SK-N-SH (cell line): ENCODE measurements at regions not wholly inside any gene's neighbourhood (a gene's known extent, or its start where the extent isn't known, plus 50 kb on each side); places are given as distances from the start of the nearest gene placed in this dataset.

Experiments used
- CTCF ChIA-PET: fragments of 300-600, 350-600 bp; formaldehyde crosslinking; extraction: SDS; loops from one replicate; lab custom pipeline; 2021; lab: Yijun Ruan, JAX
- POLR2A ChIA-PET: fragments of 350-600 bp; sonication (Branson Sonifier 250); formaldehyde crosslinking; extraction: SDS; loops from one replicate; lab custom pipeline; 2020; ENCODE audit warnings: antibody characterized with exemption, inconsistent platforms; lab: Yijun Ruan, JAX
- DNase-seq: peaks from one replicate; pipeline ENCODE4 v3.0.0; 2012
- H2AFZ ChIP-seq: fragments of 200-600 bp; sonication (generic); 2 replicates; pipeline ENCODE4 v1.8.1; 2016; ENCODE audit warnings: antibody characterized with exemption, mild to moderate bottlenecking, low read depth
- H3F3A ChIP-seq: fragments of 200-600 bp; sonication (generic); replicated peaks from 2 replicates; pipeline ENCODE3; 2016; ENCODE audit warnings: antibody characterized with exemption, mild to moderate bottlenecking; ENCODE audit not compliant: insufficient read depth
- H3K27ac ChIP-seq, 2 experiments: fragments of 200-500 bp in 1 of 2; fragments of 200-600 bp in 1 of 2; sonication (Bioruptor generic) in 1 of 2; sonication (generic), shearing (Covaris generic) in 1 of 2; 2 replicates each; pipeline versions ENCODE4 v1.5.1 to v1.6.1; 2014 to 2016; ENCODE audit warnings: low read depth in 2 of 2, inconsistent platforms in 1 of 2, low read length in 1 of 2, mild to moderate bottlenecking in 1 of 2, mixed read lengths in 1 of 2
- H3K27me3 ChIP-seq: fragments of 200-600 bp; sonication (generic), shearing (Covaris generic); 2 replicates; pipeline ENCODE4 v1.6.1; 2016; ENCODE audit warnings: mixed run types; ENCODE audit not compliant: insufficient read depth
- H3K36me3 ChIP-seq, 2 experiments: fragments of 200-500 bp in 1 of 2; fragments of 200-600 bp in 1 of 2; sonication (Bioruptor generic) in 1 of 2; sonication (generic) in 1 of 2; replicated peaks in 1 of 2; 2 replicates each; pipeline versions ENCODE3 to v1.5.1; 2014 to 2016; ENCODE audit warnings: low read length in 1 of 2, mild to moderate bottlenecking in 1 of 2; ENCODE audit not compliant: insufficient read depth in 2 of 2, control insufficient read depth in 1 of 2
- H3K4me1 ChIP-seq, 2 experiments: fragments of 200-500 bp in 1 of 2; fragments of 200-600 bp in 1 of 2; sonication (Bioruptor generic) in 1 of 2; sonication (generic), shearing (Covaris generic) in 1 of 2; 2 replicates each; pipeline versions ENCODE4 v1.5.1 to v1.6.1; 2014 to 2016; ENCODE audit warnings: low read depth in 1 of 2, low read length in 1 of 2, mixed run types in 1 of 2; ENCODE audit not compliant: insufficient read depth in 2 of 2, control insufficient read depth in 1 of 2
- H3K4me2 ChIP-seq: fragments of 200-600 bp; sonication (generic), shearing (Covaris generic); 2 replicates; pipeline ENCODE4 v1.6.1; 2017; ENCODE audit warnings: mixed run types
- H3K4me3 ChIP-seq, 2 experiments: fragments of 200-500 bp in 1 of 2; fragments of 200-600 bp in 1 of 2; sonication (Bioruptor generic) in 1 of 2; sonication (generic), shearing (Covaris generic) in 1 of 2; 2 replicates each; pipeline versions ENCODE4 v1.5.1 to v1.8.1; 2014 to 2016; ENCODE audit warnings: low read depth in 2 of 2, inconsistent platforms in 1 of 2, low read length in 1 of 2, mild to moderate bottlenecking in 1 of 2, mixed read lengths in 1 of 2, moderate library complexity in 1 of 2
- H3K79me2 ChIP-seq: fragments of 200-600 bp; sonication (generic); 2 replicates; pipeline ENCODE4 v1.8.1; 2017; ENCODE audit warnings: mild to moderate bottlenecking; ENCODE audit not compliant: insufficient read depth
- H3K9ac ChIP-seq: fragments of 200-600 bp; sonication (generic); 2 replicates; pipeline ENCODE4 v1.6.1; 2017; ENCODE audit warnings: mixed run types
- H3K9me2 ChIP-seq: fragments of 200-600 bp; sonication (generic); 2 replicates; pipeline ENCODE4 v1.6.1; 2017; ENCODE audit warnings: mixed run types
- H3K9me3 ChIP-seq: fragments of 200-600 bp; sonication (generic); 2 replicates; pipeline ENCODE4 v1.6.1; 2017; ENCODE audit warnings: mixed run types, mild to moderate bottlenecking, moderate library complexity
- H4K20me1 ChIP-seq: fragments of 200-600 bp; sonication (generic); 2 replicates; pipeline ENCODE4 v1.6.1; 2017; ENCODE audit warnings: mild to moderate bottlenecking, mixed run types; ENCODE audit not compliant: insufficient read depth
- CTCF ChIP-seq: fragments of 200-600 bp; sonication (generic); IDR thresholded peaks from 2 replicates; pipeline ENCODE4 v1.6.1; 2017; ENCODE audit warnings: antibody characterized with exemption, mild to moderate bottlenecking, moderate library complexity
- EZH2phosphoT487 ChIP-seq: fragments of 200-600 bp; sonication (generic); IDR thresholded peaks from 2 replicates; pipeline ENCODE4 v1.6.1; 2017; ENCODE audit warnings: low read depth, mixed run types, mild to moderate bottlenecking, antibody characterized with exemption, moderate library complexity, borderline replicate concordance
- FOXJ3 ChIP-seq: sonication (generic); formaldehyde crosslinking; IDR thresholded peaks from 2 replicates; pipeline ENCODE4 v1.5.1; 2020; ENCODE audit warnings: mild to moderate bottlenecking, missing genetic modification reagents
- FOXM1 ChIP-seq: IDR thresholded peaks from 2 replicates; pipeline ENCODE4 v1.4.0; 2012; ENCODE audit warnings: low read depth, mild to moderate bottlenecking
- GABPA ChIP-seq: IDR thresholded peaks from 2 replicates; pipeline ENCODE4 v1.4.0; 2012; ENCODE audit warnings: low read depth, mild to moderate bottlenecking
- GATA2 ChIP-seq: sonication (generic); formaldehyde crosslinking; IDR thresholded peaks from 2 replicates; pipeline ENCODE4 v1.5.0; 2020; ENCODE audit warnings: mild to moderate bottlenecking, missing genetic modification reagents
- IRF3 ChIP-seq: fragments of 150-350 bp; IDR thresholded peaks from 2 replicates; pipeline ENCODE4 v1.6.1; 2016; ENCODE audit warnings: mild to moderate bottlenecking, low read depth, low read length
- NFIC ChIP-seq: IDR thresholded peaks from 2 replicates; pipeline ENCODE4 v1.4.0; 2012; ENCODE audit warnings: borderline replicate concordance
- POLR2AphosphoS5 ChIP-seq: IDR thresholded peaks from 2 replicates; pipeline ENCODE4 v1.6.1; 2012; ENCODE audit warnings: low read depth, low read length
- RFX5 ChIP-seq: IDR thresholded peaks from 2 replicates; pipeline ENCODE4 v1.6.1; 2012; ENCODE audit warnings: mild to moderate bottlenecking, improper control_type of control experiment, low read length
- RXRA ChIP-seq: IDR thresholded peaks from 2 replicates; pipeline ENCODE4 v1.4.0; 2012; ENCODE audit warnings: low read depth, mild to moderate bottlenecking, borderline replicate concordance
- SMC3 ChIP-seq: IDR thresholded peaks from 2 replicates; pipeline ENCODE4 v1.6.1; 2012; ENCODE audit warnings: low read depth, low read length, improper control_type of control experiment
- TAF1 ChIP-seq: IDR thresholded peaks from 2 replicates; pipeline ENCODE4 v1.6.1; 2012; ENCODE audit warnings: low read depth, mild to moderate bottlenecking, low read length, moderate library complexity, borderline replicate concordance
- TEAD4 ChIP-seq: IDR thresholded peaks from 2 replicates; pipeline ENCODE4 v1.4.0; 2012; ENCODE audit warnings: mild to moderate bottlenecking, borderline replicate concordance; ENCODE audit not compliant: insufficient read depth
- USF1 ChIP-seq: IDR thresholded peaks from 2 replicates; pipeline ENCODE4 v1.4.0; 2012; ENCODE audit warnings: low read depth, borderline replicate concordance
- ZBTB33 ChIP-seq: IDR thresholded peaks from 2 replicates; pipeline ENCODE4 v1.4.0; 2012; ENCODE audit warnings: low read depth, borderline replicate concordance
- WGBS: methylation state at CpG from one replicate; pipeline ENCODE4 v1.1.6; 2017; ENCODE audit warnings: low lambda C conversion rate; 5-methylcytosine and 5-hydroxymethylcytosine counted together

GRCh38 chrX:10327651-10328050 is 170.9 kb downstream of the CLCN4 start:
- Histone ChIP-seq H2AFZ (no peak overlapping the region), H3K4me3 (no peak overlapping the region), H3K9me3 (no peaks in the 10 kb centered on the region), H4K20me1 (no peaks in the 10 kb centered on the region), H3K36me3 (no peaks in the 10 kb centered on the region), H3K4me2 (no peak overlapping the region), H3K27me3 (no peaks in the 10 kb centered on the region; the same call in 1 of the 2 replicates), H3K4me1 (no peaks in the 10 kb centered on the region; a peak in 1 of 4 replicates), H3F3A (no peaks in the 10 kb centered on the region), H3K9me2 (no peaks in the 10 kb centered on the region), H3K27ac (no peak overlapping the region), H3K79me2 (no peaks in the 10 kb centered on the region), H3K9ac (no peak overlapping the region)
- POLR2A ChIA-PET, result no interaction called here
- WGBS, result 65% methylated on average over 7 of the region's 7 CpGs
- CTCF ChIA-PET, result interaction anchor here (1.5 kb wide), 1 partner anchor 137 kb away, joined by 4 read pairs; no protein-coding TSS in a partner anchor
- TF ChIP-seq NFIC, result no peak
- no peak for TF ChIP-seq POLR2AphosphoS5
- TF ChIP-seq USF1, result no peak
- no peak for TF ChIP-seq IRF3
- TF ChIP-seq FOXM1, result no peak
- TF ChIP-seq ZBTB33, result no peak
- TF ChIP-seq TAF1, result no peak
- no peak for TF ChIP-seq GATA2 (CRISPR knock-in tag)
- TF ChIP-seq FOXJ3, result no peak
- no peak for TF ChIP-seq RXRA
- DNase-seq, result no peak

- H4K20me1 ChIP-seq, result no peaks in the 10 kb centered on the region
- H3F3A ChIP-seq, result no peaks in the 10 kb centered on the region
- H3K9ac ChIP-seq, result no peak overlapping the region
- H3K79me2 ChIP-seq, result no peaks in the 10 kb centered on the region
- no peaks in the 10 kb centered on the region for H3K9me3 ChIP-seq
- H3K4me2 ChIP-seq, result no peak overlapping the region
- H3K4me1 ChIP-seq, result no peaks in the 10 kb centered on the region; a peak in 1 of 4 replicates
- no peak overlapping the region for H3K4me3 ChIP-seq
- no peaks in the 10 kb centered on the region for H3K9me2 ChIP-seq
- DNase-seq, result no peak
- TF ChIP-seq RXRA (no peak), RFX5 (no peak), EZH2phosphoT487 (no peak), CTCF (no peak), TEAD4 (no peak), SMC3 (no peak), TAF1 (no peak), GABPA (no peak)
- 38% methylated on average over 4 of the region's 7 CpGs for WGBS
- no peak overlapping the region for H2AFZ ChIP-seq
- CTCF ChIA-PET, result interaction anchor here (1.6 kb wide), 1 partner anchor 140 kb away, joined by 13 read pairs; no protein-coding TSS in a partner anchor
- H3K27me3 ChIP-seq, result no peaks in the 10 kb centered on the region; the same call in 1 of the 2 replicates
- POLR2A ChIA-PET, result no interaction called here
- H3K36me3 ChIP-seq, result no peaks in the 10 kb centered on the region
- H3K27ac ChIP-seq, result no peak overlapping the region
These were observed 173.2 kb downstream of the CLCN4 start for GRCh38 chrX:10329984-10330383.
